ENCODE measurements at regions not wholly inside any gene's neighbourhood (a gene's known extent, or its start where the extent isn't known, plus 50 kb on each side); places are given as distances from the start of the nearest gene placed in this dataset.
"Not testable (repeated sequence)": the region's sequence is repeated elsewhere in the genome, so short reads cannot be mapped to it uniquely, and the experiment has no call there.

- TF ChIP-seq, protein P1, sequence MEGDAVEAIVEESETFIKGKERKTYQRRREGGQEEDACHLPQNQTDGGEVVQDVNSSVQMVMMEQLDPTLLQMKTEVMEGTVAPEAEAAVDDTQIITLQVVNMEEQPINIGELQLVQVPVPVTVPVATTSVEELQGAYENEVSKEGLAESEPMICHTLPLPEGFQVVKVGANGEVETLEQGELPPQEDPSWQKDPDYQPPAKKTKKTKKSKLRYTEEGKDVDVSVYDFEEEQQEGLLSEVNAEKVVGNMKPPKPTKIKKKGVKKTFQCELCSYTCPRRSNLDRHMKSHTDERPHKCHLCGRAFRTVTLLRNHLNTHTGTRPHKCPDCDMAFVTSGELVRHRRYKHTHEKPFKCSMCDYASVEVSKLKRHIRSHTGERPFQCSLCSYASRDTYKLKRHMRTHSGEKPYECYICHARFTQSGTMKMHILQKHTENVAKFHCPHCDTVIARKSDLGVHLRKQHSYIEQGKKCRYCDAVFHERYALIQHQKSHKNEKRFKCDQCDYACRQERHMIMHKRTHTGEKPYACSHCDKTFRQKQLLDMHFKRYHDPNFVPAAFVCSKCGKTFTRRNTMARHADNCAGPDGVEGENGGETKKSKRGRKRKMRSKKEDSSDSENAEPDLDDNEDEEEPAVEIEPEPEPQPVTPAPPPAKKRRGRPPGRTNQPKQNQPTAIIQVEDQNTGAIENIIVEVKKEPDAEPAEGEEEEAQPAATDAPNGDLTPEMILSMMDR (IDR thresholded peaks at IDR 0.05; ENCODE audit: low read depth, low read length, poor library complexity, severe bottlenecking), result not testable (repeated sequence)
- not testable (repeated sequence) for TF ChIP-seq EZH2phosphoT487 (IDR thresholded peaks at IDR 0.05; ENCODE audit: borderline replicate concordance, low read length)
Measured at GRCh38 chr9:63296848-63297247, 1988.2 kb downstream of the FOXD4L5 start.

All from DOHH2 (cell line).